ENCODE measurements at regions not wholly inside any gene's neighbourhood (a gene's known extent, or its start where the extent isn't known, plus 50 kb on each side); places are given as distances from the start of the nearest gene placed in this dataset.

DNA sequence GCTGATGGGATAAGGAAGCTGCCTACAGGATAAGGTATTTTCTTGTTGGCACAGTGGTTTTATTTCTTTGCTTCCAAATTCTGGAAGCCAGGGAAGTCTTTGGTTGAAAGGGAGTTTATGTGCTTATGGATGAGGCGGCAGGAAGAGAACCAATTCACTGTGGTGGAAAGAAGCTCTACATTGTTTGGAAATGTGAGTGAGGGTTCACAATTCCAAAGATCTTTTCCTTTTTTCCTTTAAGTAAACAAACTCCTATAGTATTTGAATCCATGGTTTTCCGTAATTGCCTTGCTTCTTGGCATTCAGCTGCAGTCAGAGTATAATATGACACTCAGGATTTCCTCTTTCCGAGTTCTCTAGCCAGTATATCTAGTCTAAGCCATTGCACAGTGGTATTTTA is 86.2 kb downstream of the TEX29 start:
- H3K36me3 ChIP-seq (ENCODE audit: control insufficient read depth, low read length) = no peaks in the 10 kb centered on the region
- no peaks in the 10 kb centered on the region for H3F3A ChIP-seq (ENCODE audit: control insufficient read depth, insufficient read depth)
- no peaks in the 10 kb centered on the region for H3K9me3 ChIP-seq (ENCODE audit: control insufficient read depth, insufficient read depth, low read length)
- no peaks in the 10 kb centered on the region for H3K9me2 ChIP-seq (replicated peaks; ENCODE audit: control insufficient read depth, low read length)
- H3K4me3 ChIP-seq (ENCODE audit: low read length) = no peak overlapping the region
- H4K20me1 ChIP-seq (ENCODE audit: control insufficient read depth, insufficient read depth, low read depth, low read length) = no peaks in the 10 kb centered on the region
- H3K4me2 ChIP-seq (ENCODE audit: low read length) = no peak overlapping the region
- no peaks in the 10 kb centered on the region for H3K27me3 ChIP-seq (ENCODE audit: control insufficient read depth, low read length)
- no peaks in the 10 kb centered on the region for H3K79me2 ChIP-seq (ENCODE audit: control insufficient read depth, low read length)
- H3K4me1 ChIP-seq (ENCODE audit: control insufficient read depth, low read length) = no peaks in the 10 kb centered on the region
- no peak for TF ChIP-seq EZH2phosphoT487 (IDR thresholded peaks at IDR 0.05; ENCODE audit: borderline replicate concordance, low read length)
- TF ChIP-seq, protein P1, sequence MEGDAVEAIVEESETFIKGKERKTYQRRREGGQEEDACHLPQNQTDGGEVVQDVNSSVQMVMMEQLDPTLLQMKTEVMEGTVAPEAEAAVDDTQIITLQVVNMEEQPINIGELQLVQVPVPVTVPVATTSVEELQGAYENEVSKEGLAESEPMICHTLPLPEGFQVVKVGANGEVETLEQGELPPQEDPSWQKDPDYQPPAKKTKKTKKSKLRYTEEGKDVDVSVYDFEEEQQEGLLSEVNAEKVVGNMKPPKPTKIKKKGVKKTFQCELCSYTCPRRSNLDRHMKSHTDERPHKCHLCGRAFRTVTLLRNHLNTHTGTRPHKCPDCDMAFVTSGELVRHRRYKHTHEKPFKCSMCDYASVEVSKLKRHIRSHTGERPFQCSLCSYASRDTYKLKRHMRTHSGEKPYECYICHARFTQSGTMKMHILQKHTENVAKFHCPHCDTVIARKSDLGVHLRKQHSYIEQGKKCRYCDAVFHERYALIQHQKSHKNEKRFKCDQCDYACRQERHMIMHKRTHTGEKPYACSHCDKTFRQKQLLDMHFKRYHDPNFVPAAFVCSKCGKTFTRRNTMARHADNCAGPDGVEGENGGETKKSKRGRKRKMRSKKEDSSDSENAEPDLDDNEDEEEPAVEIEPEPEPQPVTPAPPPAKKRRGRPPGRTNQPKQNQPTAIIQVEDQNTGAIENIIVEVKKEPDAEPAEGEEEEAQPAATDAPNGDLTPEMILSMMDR (IDR thresholded peaks at IDR 0.05; ENCODE audit: low read depth, low read length, poor library complexity, severe bottlenecking) = no peak
- no peak overlapping the region for H3K27ac ChIP-seq (ENCODE audit: low read depth, low read length)

DNA sequence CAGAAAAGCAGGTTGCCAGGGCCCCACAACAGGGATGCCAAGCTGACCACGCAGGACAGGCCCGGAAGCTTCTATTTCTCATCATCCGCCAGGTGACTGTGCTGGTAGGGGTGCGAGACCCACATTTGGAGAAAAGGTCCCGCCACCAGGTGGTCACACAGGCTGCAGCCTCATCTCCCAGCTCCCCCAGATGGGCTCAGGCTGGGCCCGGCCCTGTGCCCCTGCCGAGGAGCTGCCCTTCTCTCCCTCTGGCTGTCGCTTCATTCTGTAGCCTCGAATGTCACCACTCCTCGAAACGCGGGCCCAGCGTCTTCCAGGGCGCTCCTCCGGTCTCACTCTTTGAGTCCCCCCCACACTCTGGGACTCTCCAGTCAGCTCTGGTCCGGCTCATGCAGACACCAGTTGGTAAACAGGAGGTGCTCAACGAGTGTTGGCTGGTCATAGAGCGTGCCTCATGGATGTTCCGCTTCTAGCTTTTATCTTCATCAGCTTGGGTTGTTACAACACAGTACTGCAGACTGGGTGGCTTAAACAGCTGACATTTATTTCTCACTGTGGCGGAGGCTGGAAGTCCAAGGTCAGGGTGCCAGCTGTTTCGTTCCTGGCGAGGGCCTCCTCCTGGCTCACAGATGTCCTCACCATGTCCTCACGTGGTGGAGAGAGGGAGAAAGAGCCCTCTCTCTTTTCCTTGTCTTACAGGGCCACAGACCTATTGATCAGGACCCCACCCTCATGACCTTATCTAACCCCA is 87.1 kb downstream of the TEX29 start:
- Histone ChIP-seq H3K27ac (ENCODE audit: low read depth, low read length) (no peak overlapping the region), H3F3A (ENCODE audit: control insufficient read depth, insufficient read depth) (no peaks in the 10 kb centered on the region), H3K9me2 (replicated peaks; ENCODE audit: control insufficient read depth, low read length) (no peaks in the 10 kb centered on the region), H4K20me1 (ENCODE audit: control insufficient read depth, insufficient read depth, low read depth, low read length) (no peaks in the 10 kb centered on the region), H3K4me1 (ENCODE audit: control insufficient read depth, low read length) (no peaks in the 10 kb centered on the region), H3K36me3 (ENCODE audit: control insufficient read depth, low read length) (no peaks in the 10 kb centered on the region), H3K4me2 (ENCODE audit: low read length) (no peak overlapping the region), H3K9me3 (ENCODE audit: control insufficient read depth, insufficient read depth, low read length) (no peaks in the 10 kb centered on the region), H3K4me3 (ENCODE audit: low read length) (no peak overlapping the region), H3K27me3 (ENCODE audit: control insufficient read depth, low read length) (no peaks in the 10 kb centered on the region), H3K79me2 (ENCODE audit: control insufficient read depth, low read length) (no peaks in the 10 kb centered on the region)
- TF ChIP-seq EZH2phosphoT487 (IDR thresholded peaks at IDR 0.05; ENCODE audit: borderline replicate concordance, low read length) = no peak
- TF ChIP-seq, protein P1 (IDR thresholded peaks at IDR 0.05; ENCODE audit: low read depth, low read length, poor library complexity, severe bottlenecking) = no peak

DNA sequence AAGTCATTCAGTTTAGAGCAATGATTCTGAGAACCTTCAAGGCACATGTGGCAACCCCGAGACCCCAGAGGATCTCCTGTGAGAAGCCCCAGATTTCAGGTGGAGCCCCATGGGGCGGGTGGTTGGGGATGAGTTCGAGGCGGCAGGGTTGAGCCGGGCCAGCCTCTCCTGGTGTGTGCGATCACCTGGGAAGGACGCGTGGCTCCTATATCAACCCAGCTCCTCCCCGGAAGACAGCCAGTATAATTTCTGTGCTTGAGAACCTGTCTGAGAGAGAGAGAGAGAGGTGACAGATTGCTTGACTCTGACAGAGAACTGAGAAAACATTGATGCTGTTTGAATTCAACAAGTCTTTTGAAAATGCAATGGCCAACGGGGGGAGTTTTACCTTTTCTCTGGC is 89.0 kb downstream of the TEX29 start:
- TF ChIP-seq, protein P1 (IDR thresholded peaks at IDR 0.05; ENCODE audit: low read depth, low read length, poor library complexity, severe bottlenecking) = no peak
- no peaks in the 10 kb centered on the region for H3K9me3 ChIP-seq (ENCODE audit: control insufficient read depth, insufficient read depth, low read length)
- H3K9me2 ChIP-seq (replicated peaks; ENCODE audit: control insufficient read depth, low read length) = no peaks in the 10 kb centered on the region
- no peaks in the 10 kb centered on the region for H3K79me2 ChIP-seq (ENCODE audit: control insufficient read depth, low read length)
- no peaks in the 10 kb centered on the region for H3K4me1 ChIP-seq (ENCODE audit: control insufficient read depth, low read length)
- H4K20me1 ChIP-seq (ENCODE audit: control insufficient read depth, insufficient read depth, low read depth, low read length) = no peaks in the 10 kb centered on the region
- no peak overlapping the region for H3K27ac ChIP-seq (ENCODE audit: low read depth, low read length)
- H3K27me3 ChIP-seq (ENCODE audit: control insufficient read depth, low read length) = no peaks in the 10 kb centered on the region
- no peaks in the 10 kb centered on the region for H3K36me3 ChIP-seq (ENCODE audit: control insufficient read depth, low read length)
- no peak overlapping the region for H3K4me3 ChIP-seq (ENCODE audit: low read length)
- no peak overlapping the region for H3K4me2 ChIP-seq (ENCODE audit: low read length)
- H3F3A ChIP-seq (ENCODE audit: control insufficient read depth, insufficient read depth) = no peaks in the 10 kb centered on the region

Data from DOHH2 (cell line).